ENCODE measurements at regions not wholly inside any gene's neighbourhood (a gene's known extent, or its start where the extent isn't known, plus 50 kb on each side); places are given as distances from the start of the nearest gene placed in this dataset.
"Not testable (repeated sequence)": the region's sequence is repeated elsewhere in the genome, so short reads cannot be mapped to it uniquely, and the experiment has no call there.

GRCh38 chr11:134980819-134981710, 569.0 kb upstream of the B3GAT1 start:
- intact Hi-C loops (cut with micrococcal nuclease): no loop called here

- intact Hi-C loops (cut with micrococcal nuclease): not testable (repeated sequence)
Observed at GRCh38 chr11:134979089-134979457, 567.0 kb upstream of the B3GAT1 start.

GRCh38 chr11:134978388-134979088, 566.5 kb upstream of the B3GAT1 start:
- intact Hi-C loops (cut with micrococcal nuclease): no loop called here

GRCh38 chr11:134976551-134976950, 564.5 kb upstream of the B3GAT1 start:
- intact Hi-C loops (cut with micrococcal nuclease): no loop called here

- intact Hi-C loops (cut with micrococcal nuclease): no loop called here
Observed at GRCh38 chr11:134975866-134976376, 563.9 kb upstream of the B3GAT1 start.

GRCh38 chr11:134973801-134974200, 561.8 kb upstream of the B3GAT1 start:
- intact Hi-C loops (cut with micrococcal nuclease): no loop called here

GRCh38 chr11:134971381-134971780, 559.3 kb upstream of the B3GAT1 start:
- intact Hi-C loops (cut with micrococcal nuclease): no loop called here

- intact Hi-C loops (cut with micrococcal nuclease): no loop called here
Observed at GRCh38 chr11:134967746-134968145, 555.7 kb upstream of the B3GAT1 start.

- intact Hi-C loops (cut with micrococcal nuclease): not testable (repeated sequence)
Observed at GRCh38 chr11:134961386-134961785, 549.3 kb upstream of the B3GAT1 start.

- intact Hi-C loops (cut with micrococcal nuclease): no loop called here
Observed at GRCh38 chr11:134958870-134959269, 546.8 kb upstream of the B3GAT1 start.

GRCh38 chr11:134958336-134958640, 546.2 kb upstream of the B3GAT1 start:
- intact Hi-C loops (cut with micrococcal nuclease): no loop called here

- intact Hi-C loops (cut with micrococcal nuclease): no loop called here
Observed at GRCh38 chr11:134957540-134958335, 545.7 kb upstream of the B3GAT1 start.

GRCh38 chr11:134956450-134957210, 544.6 kb upstream of the B3GAT1 start:
- intact Hi-C loops (cut with micrococcal nuclease): no loop called here

- intact Hi-C loops (cut with micrococcal nuclease): not testable (repeated sequence)
Observed at GRCh38 chr11:134955970-134956369, 543.9 kb upstream of the B3GAT1 start.

GRCh38 chr11:134955281-134955680, 543.2 kb upstream of the B3GAT1 start:
- intact Hi-C loops (cut with micrococcal nuclease): no loop called here

GRCh38 chr11:134954456-134954855, 542.4 kb upstream of the B3GAT1 start:
- intact Hi-C loops (cut with micrococcal nuclease): not testable (repeated sequence)

GRCh38 chr11:134953417-134953970, 541.5 kb upstream of the B3GAT1 start:
- intact Hi-C loops (cut with micrococcal nuclease): not testable (repeated sequence)

- intact Hi-C loops (cut with micrococcal nuclease): no loop called here
Observed at GRCh38 chr11:134951305-134951700, 539.3 kb upstream of the B3GAT1 start.

GRCh38 chr11:134950692-134951304, 538.8 kb upstream of the B3GAT1 start:
- intact Hi-C loops (cut with micrococcal nuclease): no loop called here
